Activated naive CD4-positive, alpha-beta T cell treated with anti-CD3 and anti-CD28 coated beads, Interleukin-2, amount 50 U/mL, for 72 hours (primary cell): ENCODE measurements at regions not wholly inside any gene's neighbourhood (a gene's known extent, or its start where the extent isn't known, plus 50 kb on each side); places are given as distances from the start of the nearest gene placed in this dataset.

Experiments used
- ATAC-seq, 2 donors: fragments of 150-1000 bp; cut with Tn5 transposase; 2 replicates each; pipeline ENCODE4 v1.10.0; 2021; ENCODE audit warnings: mild to moderate bottlenecking in 2 of 2, moderate library complexity in 2 of 2
- DNase-seq, 2 donors: peaks; one replicate each; pipeline ENCODE4 v3.0.0; 2021 to 2022; ENCODE audit warnings: low spot score in 2 of 2
- H3K27ac Mint-ChIP-seq, 2 donors: one replicate each; pipeline ENCODE4 v1.8.0; 2022; ENCODE audit warnings: mild to moderate bottlenecking in 2 of 2, mixed read lengths in 2 of 2
- H3K36me3 Mint-ChIP-seq, 2 donors: one replicate each; pipeline ENCODE4 v1.8.0; 2022; ENCODE audit warnings: mixed read lengths in 2 of 2
- H3K9me3 Mint-ChIP-seq, 2 donors: one replicate each; pipeline ENCODE4 v1.8.0; 2022; ENCODE audit warnings: mixed read lengths in 2 of 2

DNA sequence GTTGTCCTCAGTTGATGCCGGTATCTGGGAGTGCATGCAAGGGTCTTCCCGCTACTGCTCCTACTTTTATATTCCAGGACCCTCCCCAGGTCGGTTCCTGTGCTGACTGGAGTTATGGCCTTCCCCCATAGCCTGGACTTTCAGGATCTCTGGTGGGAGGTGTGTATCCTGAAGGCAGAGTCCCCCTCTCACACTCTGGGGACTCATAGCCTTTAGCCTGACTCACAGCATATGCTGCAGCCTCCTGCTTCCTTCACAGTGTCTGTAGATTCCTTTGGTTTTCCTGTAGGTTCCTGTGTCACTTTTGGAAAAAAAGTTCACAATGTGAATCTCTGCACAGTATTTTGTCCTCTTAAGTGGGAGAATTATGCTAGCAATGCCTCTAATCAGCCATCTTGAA lies 180.6 kb upstream of the RBMS3 start:
- ATAC-seq (no peak), DNase-seq (no peak)
- peaks cover 12 to 13% of the 10 kb centered on the region in 2 donors for H3K36me3 Mint-ChIP-seq
- H3K27ac Mint-ChIP-seq = no peak overlapping the region
- H3K9me3 Mint-ChIP-seq = peaks cover 14 to 15% of the 10 kb centered on the region in 2 donors

DNA sequence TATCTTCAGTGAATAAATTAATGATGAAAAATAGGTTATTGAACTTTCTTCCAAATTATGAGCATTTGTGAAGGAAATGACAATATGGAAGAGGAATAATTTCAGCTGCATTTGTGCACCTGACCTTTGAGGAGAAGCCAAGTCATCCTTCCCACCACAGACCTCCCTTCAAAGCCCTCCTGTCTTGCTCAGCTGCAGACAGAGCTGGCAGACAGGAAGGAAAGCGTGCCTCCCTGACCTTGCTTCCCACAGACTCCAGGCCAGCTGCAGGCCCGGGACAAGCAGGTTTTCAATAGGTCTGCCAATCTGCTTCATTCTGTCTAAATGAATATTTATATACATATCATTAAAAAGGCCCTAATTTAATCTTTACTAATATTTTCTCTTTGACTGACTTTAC lies 152.9 kb upstream of the RBMS3 start:
- H3K27ac Mint-ChIP-seq = no peak overlapping the region
- no peaks in the 10 kb centered on the region for H3K36me3 Mint-ChIP-seq
- ATAC-seq (no peak), DNase-seq (no peak)
- H3K9me3 Mint-ChIP-seq = peaks cover 0 to 4% of the 10 kb centered on the region in 2 donors

DNA sequence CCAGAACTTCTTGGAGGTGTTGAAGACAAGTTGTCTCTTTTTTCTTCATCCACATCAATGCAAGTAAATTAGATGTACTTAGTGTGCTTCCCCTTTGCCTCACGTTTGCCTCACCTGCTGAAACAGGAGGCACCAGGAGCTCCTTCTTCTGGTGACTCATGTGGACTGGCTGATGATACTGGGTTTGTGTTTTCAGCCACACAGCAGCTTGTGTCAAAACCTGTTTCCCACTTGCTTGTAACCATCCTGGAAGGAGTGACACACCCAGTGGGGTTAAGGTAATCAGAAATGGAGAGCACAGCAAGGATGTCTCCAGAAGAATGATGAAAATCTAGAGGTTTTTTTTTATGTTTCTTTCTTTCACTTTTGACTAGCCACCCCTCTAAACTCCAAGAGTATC lies 143.3 kb upstream of the RBMS3 start:
- no peaks in the 10 kb centered on the region for H3K9me3 Mint-ChIP-seq
- ATAC-seq = peak; percentile 69 to 94
- DNase-seq = peak in 1 of 2 donors; percentile 14
- H3K36me3 Mint-ChIP-seq = no peaks in the 10 kb centered on the region
- no peak overlapping the region for H3K27ac Mint-ChIP-seq

DNA sequence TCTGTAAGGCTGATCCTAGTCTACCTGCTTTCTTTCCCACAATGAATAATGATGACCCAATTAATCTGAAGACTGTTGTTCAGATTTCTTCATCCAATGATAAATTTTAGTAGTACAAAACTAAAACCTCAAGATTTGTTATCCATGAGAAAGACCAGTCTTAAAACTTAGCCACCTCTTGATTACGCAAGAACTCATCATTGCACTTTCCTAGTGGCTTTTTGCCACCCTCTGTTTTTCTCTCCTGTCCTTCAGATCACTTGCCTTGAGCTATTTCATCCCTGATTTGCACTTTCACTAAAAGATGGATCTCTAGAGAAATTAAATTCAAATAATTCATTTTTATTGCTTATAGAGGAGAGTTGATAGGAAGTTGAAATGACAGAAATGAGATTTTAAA lies 142.7 kb upstream of the RBMS3 start:
- peak in 1 of 2 donors; percentile 17 for ATAC-seq
- H3K36me3 Mint-ChIP-seq = no peaks in the 10 kb centered on the region
- no peak overlapping the region for H3K27ac Mint-ChIP-seq
- no peak for DNase-seq
- H3K9me3 Mint-ChIP-seq = no peaks in the 10 kb centered on the region

DNA sequence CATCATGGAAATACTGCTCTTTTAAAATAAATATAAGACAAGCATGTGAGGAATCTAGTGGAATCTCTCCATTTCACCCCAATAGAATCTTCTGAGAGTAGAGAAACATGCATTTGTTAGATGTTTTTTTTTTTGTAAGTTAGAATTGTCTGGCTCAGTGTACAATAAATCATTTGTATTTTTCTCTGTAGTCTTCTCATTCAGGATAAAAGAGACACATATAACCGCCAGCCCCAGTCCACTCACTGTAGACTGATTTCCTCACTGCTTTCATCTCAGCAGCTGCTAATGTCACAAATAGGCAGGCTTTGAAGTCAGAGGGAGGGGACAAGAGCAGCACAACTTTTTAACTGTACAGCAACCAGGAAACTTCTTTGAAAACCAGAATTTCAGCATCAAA lies 140.2 kb upstream of the RBMS3 start:
- DNase-seq (no peak), ATAC-seq (no peak)
- no peaks in the 10 kb centered on the region for H3K36me3 Mint-ChIP-seq
- no peak overlapping the region for H3K27ac Mint-ChIP-seq
- no peaks in the 10 kb centered on the region for H3K9me3 Mint-ChIP-seq

DNA sequence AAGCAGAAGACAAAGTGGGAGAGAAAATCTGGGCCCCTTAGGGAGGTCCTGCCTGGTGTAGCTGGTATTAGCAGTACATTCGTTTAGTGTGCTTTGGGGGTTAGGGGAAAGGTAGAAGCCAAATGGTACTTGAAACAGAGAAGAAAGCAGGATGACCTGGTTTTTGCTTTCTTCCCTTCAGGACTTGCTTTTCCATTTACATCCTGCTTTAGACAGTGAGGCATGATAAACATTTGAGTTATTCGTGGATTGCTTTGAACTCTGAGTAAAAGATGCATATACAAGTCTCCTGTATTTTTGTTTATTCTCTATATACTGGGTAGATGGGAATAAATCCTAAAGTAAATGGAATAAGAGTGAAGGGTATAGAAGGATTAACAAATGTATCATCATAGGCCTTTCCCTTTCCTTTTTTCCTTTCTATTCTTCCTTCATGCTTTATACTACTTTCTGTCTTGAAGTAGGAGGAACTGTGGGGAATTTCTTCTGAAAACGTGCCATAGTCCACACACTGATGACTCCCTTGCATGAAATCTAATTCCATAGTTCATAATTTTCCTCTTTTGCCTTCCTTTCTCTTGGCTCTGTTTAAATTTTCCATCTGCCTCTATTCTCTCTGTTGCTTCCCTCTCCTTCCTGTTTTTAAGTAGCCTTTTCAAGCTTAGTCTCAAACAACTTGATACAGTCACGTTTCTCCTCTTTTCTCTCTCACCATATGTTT lies 139.5 kb upstream of the RBMS3 start:
- Mint-ChIP-seq H3K27ac (no peak overlapping the region), H3K36me3 (no peaks in the 10 kb centered on the region), H3K9me3 (no peaks in the 10 kb centered on the region)
- no peak for DNase-seq
- no peak for ATAC-seq

DNA sequence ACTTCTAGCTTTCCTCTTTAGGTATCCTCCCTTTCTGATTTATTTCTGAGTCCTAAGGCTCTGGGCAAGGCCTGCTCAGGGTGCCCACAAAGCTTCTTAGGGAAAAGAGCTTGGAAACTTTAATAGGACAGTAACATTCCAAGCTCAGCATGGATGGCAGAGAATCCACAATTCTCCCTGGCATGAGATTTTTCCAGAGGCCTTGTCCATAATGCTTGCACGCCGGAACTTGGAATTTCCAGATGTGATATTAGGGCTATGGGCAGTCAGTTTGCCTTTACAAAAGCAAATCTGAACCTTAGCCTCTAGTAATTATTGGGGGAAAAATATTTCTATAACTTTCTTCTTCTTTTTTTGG lies 139.0 kb upstream of the RBMS3 start:
- DNase-seq = no peak
- Mint-ChIP-seq H3K27ac (no peak overlapping the region), H3K9me3 (no peaks in the 10 kb centered on the region), H3K36me3 (no peaks in the 10 kb centered on the region)
- no peak for ATAC-seq

DNA sequence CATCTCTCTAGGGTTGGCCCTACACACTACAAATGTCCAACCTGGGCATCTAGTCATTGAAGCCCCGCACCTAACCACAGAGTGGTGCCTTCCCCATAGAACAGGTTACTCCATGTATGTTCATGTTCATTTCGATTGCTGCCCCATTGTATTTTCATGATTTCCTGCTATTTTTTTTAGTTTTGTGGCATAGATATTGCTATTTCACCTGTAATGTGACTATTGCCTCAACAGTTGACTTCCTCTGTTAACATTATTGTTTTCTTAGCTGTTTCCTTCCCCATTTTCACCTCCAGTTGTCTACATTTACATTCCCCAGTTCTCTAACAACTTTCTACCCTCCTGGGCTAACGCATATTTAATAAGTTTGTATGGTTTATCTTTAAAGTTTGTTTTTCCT lies 137.7 kb upstream of the RBMS3 start:
- H3K36me3 Mint-ChIP-seq = no peaks in the 10 kb centered on the region
- H3K9me3 Mint-ChIP-seq = no peaks in the 10 kb centered on the region
- no peak for ATAC-seq
- H3K27ac Mint-ChIP-seq = no peak overlapping the region
- no peak for DNase-seq

DNA sequence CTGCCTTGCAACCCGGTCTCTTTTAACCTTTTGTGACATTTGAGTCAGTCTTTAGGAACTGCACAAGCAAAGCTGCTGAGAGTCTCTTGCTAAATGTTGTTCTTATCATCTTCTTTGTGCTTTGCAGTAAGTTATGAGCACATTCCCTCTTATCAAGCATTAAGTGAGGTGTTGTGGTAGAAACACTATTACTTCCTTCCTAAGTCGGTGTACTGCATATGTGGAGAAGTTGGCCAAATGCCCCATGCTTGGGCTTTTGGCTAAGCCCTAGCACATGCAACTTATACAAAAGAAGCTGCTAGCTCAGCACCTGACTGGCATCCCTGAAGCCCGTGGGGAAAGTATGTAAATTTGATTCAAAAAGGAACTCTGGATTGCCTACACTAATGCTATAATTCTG lies 136.5 kb upstream of the RBMS3 start:
- Mint-ChIP-seq H3K36me3 (no peaks in the 10 kb centered on the region), H3K27ac (no peak overlapping the region), H3K9me3 (no peaks in the 10 kb centered on the region)
- ATAC-seq (no peak), DNase-seq (no peak)

DNA sequence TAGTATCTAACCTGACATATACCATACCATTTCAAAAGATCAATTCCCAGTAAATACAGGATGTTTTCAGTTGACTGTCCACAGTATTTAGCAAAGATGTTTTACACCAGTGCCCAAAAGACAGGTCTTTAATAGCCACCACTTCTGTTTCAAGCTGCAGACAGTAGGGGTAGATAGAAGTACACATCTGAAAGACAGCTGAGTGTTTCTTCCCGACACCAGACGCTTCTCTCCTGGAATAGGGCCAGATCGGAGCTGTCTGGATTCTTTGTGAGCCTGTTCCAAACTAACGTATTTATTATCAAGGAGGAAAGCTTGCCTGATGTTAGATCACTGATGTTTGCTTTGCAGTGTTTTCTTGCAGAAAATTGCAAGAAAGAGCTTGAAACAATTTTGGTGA lies 136.1 kb upstream of the RBMS3 start:
- DNase-seq (no peak), ATAC-seq (no peak)
- H3K27ac Mint-ChIP-seq = no peak overlapping the region
- H3K36me3 Mint-ChIP-seq = no peaks in the 10 kb centered on the region
- no peaks in the 10 kb centered on the region for H3K9me3 Mint-ChIP-seq

DNA sequence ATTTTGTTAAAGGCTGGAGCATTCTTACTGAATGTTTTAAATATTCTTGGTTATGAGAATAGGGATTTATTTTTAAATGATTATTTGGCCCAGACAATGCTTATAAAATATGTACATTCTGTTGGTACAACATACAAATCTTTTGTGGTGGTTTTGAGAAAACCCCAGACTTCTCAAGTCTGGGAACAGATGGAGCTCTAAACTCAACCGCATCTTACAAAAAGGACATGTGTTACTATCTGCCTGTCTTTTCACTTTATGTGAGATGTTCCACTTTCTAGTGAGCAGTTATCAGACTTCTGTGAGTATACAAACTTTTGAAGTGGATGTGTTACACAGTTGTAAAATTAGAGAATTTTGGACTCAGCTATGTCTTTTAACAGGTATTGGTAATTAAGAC lies 135.5 kb upstream of the RBMS3 start:
- Mint-ChIP-seq H3K36me3 (no peaks in the 10 kb centered on the region), H3K9me3 (no peaks in the 10 kb centered on the region), H3K27ac (no peak overlapping the region)
- no peak for DNase-seq
- ATAC-seq = no peak

DNA sequence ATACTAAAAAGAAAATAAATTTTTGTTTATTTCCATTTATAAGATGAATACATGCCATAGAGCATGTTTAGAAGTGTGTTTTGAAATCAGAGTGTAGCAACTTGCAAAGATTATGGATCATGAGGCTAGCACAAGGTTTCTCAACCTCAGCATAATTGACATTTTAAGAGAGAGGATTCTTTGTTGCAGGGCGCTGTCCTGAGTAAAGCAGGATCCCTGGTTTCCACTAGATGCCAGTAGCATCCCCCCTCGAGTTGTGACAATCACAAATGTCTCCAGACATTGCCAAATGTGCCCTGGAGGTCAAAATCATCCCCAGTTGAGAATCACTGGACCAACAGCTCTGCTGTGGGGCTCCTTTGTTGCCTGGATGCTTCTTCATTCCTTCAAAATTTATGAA lies 128.5 kb upstream of the RBMS3 start:
- Mint-ChIP-seq H3K36me3 (no peaks in the 10 kb centered on the region), H3K9me3 (no peaks in the 10 kb centered on the region), H3K27ac (no peak overlapping the region)
- DNase-seq (no peak), ATAC-seq (no peak)

DNA sequence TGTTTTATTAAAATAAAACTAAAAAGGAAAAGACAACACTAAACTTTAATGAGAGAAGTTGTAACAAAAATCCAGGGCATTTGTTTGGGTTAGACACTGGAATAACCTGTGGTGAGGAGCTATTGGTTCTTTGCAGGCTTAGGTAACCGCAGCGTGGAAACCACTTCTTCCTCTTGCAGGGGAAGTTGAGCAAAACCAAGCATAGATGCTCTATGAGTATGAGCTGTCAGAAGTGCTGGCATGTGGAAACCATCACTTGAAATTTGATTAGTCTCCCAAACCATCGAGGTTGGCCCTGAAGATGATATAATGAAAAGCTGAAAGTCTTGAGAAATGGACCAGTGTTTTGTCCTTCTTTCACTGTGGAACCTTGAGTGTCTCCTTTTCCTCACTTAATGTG lies 127.1 kb upstream of the RBMS3 start:
- H3K9me3 Mint-ChIP-seq = no peaks in the 10 kb centered on the region
- peak in 1 of 2 donors; percentile 40 for DNase-seq
- peak; percentile 70 to 97 for ATAC-seq
- no peak overlapping the region for H3K27ac Mint-ChIP-seq
- H3K36me3 Mint-ChIP-seq = no peaks in the 10 kb centered on the region

DNA sequence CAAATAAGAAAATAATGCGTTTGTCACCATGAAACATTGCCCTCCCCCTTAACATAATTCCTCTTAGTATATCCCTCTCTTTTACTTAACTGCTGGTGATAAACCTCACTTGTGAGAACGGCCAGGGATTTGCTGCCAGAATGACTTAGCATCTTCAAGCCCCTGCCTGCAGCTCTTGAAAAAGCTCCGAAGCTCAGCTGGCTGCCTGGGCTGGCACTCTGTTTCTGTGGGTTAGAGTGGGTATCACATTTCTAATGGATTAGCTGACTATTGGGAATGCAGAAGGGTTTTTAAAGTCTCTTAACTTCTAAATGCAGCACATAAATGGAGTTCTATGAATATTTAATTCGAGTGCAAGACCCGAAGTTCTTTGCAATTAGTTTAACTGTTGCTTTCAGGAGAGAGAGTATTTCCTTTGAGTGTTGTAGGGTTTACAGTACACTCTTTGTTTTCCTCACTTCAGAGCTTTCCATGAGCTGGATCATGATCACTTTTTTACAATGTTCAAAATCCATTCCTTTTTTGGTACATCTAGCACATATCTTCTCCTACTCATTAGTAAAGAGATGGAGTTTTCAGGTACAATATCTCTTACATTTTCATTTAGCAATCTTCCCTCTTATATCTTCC lies 124.7 kb upstream of the RBMS3 start:
- DNase-seq = no peak
- H3K27ac Mint-ChIP-seq = no peak overlapping the region
- H3K36me3 Mint-ChIP-seq = no peaks in the 10 kb centered on the region
- ATAC-seq = no peak
- H3K9me3 Mint-ChIP-seq = peaks cover 2 to 3% of the 10 kb centered on the region in 2 donors

DNA sequence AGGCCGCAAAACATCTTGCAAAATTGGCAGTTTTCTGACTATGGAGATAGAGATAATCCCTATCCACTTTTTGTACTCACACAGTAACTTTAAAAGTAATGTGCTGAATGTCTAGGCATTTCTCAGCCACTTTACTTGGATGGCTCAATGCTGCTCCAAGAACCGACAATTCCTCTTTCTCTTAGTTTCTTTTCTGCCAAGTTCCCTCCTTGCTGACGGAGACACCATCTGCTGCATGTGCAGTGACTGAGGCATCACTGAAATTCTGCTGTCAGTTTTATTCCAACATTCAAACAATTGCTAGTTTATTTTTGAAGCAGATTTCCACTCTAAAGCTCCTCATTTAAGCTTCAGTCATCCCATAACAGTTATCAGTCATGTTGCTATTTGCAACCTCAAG lies 116.0 kb upstream of the RBMS3 start:
- peaks cover 7 to 8% of the 10 kb centered on the region in 2 donors for H3K9me3 Mint-ChIP-seq
- no peaks in the 10 kb centered on the region for H3K36me3 Mint-ChIP-seq

DNA sequence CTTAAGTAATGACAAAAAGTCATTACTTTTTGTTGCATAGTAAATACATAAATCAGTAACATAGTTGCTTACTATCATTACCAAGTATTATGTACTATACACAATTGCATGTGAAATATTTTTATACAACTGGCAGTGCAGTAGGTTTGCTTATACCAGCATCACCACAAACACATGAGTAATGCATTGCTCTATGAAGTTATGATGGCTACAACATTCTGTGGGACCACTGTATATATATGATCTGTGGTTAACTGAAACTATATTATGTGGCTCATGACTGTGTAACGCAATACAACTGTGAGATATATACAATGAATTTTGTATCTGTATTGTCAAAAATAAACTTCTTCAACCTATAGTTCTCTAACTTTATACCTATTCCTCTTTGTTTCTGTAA lies 113.7 kb upstream of the RBMS3 start:
- ATAC-seq = no peak
- peaks cover 0 to 2% of the 10 kb centered on the region in 2 donors for H3K36me3 Mint-ChIP-seq
- H3K9me3 Mint-ChIP-seq = peaks cover 6% of the 10 kb centered on the region in 2 donors

More for the DNA sequence above, 116.0 kb upstream of the RBMS3 start:
- no peak overlapping the region for H3K27ac Mint-ChIP-seq
- DNase-seq = no peak
- ATAC-seq = no peak

DNA sequence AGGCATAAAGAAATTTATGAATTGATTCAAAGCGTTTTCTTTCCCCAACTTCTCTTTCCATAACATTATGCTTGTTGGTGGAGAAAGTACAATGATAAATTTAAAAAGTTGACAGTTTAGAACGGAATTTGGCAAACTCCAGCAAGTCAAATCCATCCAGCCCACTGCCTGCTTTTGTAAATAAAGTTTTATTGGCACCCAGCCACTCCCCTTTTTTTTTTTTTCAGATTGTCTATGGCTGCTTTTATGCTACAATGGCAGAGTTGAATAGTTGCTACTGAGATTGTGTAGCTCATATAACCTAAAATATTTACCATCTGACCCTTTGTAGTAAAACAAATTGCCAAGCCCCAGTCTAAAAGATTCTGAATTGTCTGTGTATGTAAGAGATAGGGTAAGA lies 112.8 kb upstream of the RBMS3 start:
- ATAC-seq = no peak
- Mint-ChIP-seq H3K36me3 (peaks cover 0 to 5% of the 10 kb centered on the region in 2 donors), H3K27ac (no peak overlapping the region), H3K9me3 (peaks cover 5 to 7% of the 10 kb centered on the region in 2 donors)
- DNase-seq = no peak

More for the DNA sequence above, 113.7 kb upstream of the RBMS3 start:
- H3K27ac Mint-ChIP-seq = no peak overlapping the region
- no peak for DNase-seq

DNA sequence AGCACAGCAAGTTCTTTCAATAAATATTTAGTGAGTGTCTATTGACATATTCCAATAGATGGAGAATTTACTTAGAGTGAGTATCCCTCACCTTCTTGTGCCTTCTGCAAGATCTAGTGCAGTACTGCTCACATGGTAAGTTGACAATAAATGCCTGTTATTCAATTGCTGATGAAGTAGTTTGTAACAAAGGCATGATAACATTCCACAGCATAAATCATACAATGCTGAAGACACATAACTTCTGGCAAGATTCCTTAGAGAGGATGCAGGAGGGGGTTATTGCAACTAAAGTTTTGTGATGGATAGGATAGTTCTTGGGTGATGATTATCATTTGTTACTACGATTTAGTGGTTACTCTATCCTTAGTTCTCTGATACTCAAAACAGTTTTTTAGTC lies 112.2 kb upstream of the RBMS3 start:
- ATAC-seq (no peak), DNase-seq (no peak)
- Mint-ChIP-seq H3K9me3 (peaks cover 7 to 10% of the 10 kb centered on the region in 2 donors), H3K27ac (no peak overlapping the region), H3K36me3 (peaks cover 0 to 5% of the 10 kb centered on the region in 2 donors)
